GM13977 (cell line): ENCODE measurements at regions not wholly inside any gene's neighbourhood (a gene's known extent, or its start where the extent isn't known, plus 50 kb on each side); places are given as distances from the start of the nearest gene placed in this dataset.

Experiments used
- DNase-seq: peaks from one replicate; pipeline ENCODE4 v3.0.0; 2012; ENCODE audit warnings: low spot score
- in situ Hi-C: fragments of 300-500 bp; cut with MboI; formaldehyde crosslinking; loops from one replicate; pipeline ENCODE4 v1.12.0; 2022; ENCODE audit warnings: low sequenced_read_pairs, low pct_unique_long_range_greater_than_20kb, mixed read lengths, inconsistent platforms; ENCODE audit not compliant: unreplicated experiment
- TF ChIP-seq, protein P1 (sequence below): IDR thresholded peaks from 2 replicates; pipeline ENCODE4 v1.5.1; 2012; ENCODE audit warnings: mild to moderate bottlenecking, control low read depth; ENCODE audit not compliant: insufficient read depth; ENCODE audit errors: extremely low read depth, missing control alignments

DNA sequence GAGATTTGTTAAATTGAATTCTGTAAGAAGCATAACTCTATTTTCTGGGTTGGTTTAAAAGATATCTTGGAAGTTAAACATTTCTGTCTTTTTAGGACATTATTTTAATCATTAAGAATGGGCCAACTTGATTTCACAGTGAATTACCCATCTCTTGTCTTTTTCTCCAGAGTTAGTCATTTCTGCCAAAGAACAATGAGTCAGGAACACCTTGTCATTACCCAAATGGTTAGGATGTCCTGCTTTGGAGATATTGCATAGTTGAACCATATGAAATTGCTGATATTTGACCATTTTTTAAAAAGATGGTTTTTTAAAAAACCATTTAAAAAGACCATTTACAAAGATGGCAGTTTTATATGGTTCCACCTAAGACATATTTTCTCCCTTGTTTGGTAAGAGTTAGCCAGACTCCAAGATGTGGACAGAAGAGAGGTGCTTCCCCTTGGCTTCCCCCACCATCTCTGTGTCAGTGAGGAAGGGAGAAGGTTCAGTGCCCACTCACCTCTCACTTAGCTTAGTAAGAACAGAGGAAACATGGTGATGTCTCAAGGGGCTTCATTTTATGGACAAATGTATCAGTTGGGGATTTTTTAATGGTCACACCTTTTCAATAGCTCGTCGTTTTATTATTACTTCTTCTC, 103.0 kb downstream of the PCSK1 start:
- TF ChIP-seq, protein P1, sequence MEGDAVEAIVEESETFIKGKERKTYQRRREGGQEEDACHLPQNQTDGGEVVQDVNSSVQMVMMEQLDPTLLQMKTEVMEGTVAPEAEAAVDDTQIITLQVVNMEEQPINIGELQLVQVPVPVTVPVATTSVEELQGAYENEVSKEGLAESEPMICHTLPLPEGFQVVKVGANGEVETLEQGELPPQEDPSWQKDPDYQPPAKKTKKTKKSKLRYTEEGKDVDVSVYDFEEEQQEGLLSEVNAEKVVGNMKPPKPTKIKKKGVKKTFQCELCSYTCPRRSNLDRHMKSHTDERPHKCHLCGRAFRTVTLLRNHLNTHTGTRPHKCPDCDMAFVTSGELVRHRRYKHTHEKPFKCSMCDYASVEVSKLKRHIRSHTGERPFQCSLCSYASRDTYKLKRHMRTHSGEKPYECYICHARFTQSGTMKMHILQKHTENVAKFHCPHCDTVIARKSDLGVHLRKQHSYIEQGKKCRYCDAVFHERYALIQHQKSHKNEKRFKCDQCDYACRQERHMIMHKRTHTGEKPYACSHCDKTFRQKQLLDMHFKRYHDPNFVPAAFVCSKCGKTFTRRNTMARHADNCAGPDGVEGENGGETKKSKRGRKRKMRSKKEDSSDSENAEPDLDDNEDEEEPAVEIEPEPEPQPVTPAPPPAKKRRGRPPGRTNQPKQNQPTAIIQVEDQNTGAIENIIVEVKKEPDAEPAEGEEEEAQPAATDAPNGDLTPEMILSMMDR, result no peak
- DNase-seq, result no peak
- in situ Hi-C loops, result loop anchor here (10.0 to 25.0 kb wide), 3 partner anchors 368 to 555 kb away; partner anchors contain the start of gene ELL2

DNA sequence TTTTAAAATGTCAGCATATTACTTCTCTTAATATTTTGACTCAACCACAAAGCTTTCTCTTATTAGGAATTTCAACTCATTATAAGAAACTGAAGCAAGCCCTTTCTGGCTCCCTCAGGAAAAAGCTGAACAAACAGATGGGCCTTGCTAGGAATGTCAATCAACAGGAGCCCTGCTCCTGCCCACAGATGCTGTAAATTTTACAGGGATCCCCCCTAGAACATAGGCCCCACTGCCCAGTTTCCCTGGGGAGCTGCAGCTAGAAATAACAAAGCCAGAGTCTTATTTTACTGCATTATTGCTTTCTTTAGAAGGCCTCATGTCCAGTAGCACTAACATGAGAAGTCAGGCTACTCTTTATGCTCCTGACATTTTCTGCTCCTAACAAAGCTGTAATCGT, 103.8 kb downstream of the PCSK1 start:
- TF ChIP-seq, protein P1, result no peak
- in situ Hi-C loops, result loop anchor here (25.0 kb wide), 1 partner anchor 367 kb away; the partner anchor contains the start of gene ELL2
- DNase-seq, result no peak

DNA sequence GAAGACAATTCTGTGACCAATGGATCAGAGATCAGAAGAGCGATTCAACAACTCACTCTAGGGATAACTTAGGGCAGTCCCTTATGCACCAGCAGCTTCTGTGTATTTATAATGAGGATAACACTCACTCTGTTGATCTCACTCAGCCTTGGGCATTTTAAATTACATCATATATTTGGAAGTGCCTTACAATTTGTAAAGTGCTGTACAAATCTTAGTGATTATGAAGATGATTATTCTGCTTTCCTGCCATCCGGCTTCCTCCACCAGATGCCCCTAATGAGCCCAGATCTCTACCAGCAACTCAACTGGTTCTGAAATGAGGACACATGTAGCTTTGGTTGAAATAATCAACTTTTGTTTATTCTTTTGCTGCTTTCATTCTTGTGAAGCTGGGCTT, 105.3 kb downstream of the PCSK1 start:
- TF ChIP-seq, protein P1, result no peak
- in situ Hi-C loops, result loop anchor here (25.0 kb wide), 1 partner anchor 365 kb away; the partner anchor contains the start of gene ELL2
- no peak for DNase-seq

DNA sequence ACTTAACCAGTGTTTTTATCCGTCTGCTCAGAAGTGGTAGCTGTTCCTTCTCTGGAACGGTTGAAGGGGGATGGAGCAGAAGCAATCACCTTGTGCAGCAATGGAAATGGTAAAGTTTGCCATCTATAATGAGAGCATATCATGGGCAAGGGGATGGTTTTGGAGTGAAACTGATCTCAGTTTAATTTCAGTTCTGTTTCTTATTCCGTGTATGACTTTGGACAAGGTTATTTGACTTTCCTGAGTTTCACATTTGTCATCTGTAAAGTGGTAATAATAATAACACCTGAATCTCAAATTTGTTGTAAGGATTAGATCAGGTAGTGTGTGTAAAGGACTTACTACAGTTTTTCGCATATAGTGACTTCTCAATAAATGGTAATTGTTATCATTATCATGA, 106.1 kb downstream of the PCSK1 start:
- TF ChIP-seq, protein P1, result no peak

DNA sequence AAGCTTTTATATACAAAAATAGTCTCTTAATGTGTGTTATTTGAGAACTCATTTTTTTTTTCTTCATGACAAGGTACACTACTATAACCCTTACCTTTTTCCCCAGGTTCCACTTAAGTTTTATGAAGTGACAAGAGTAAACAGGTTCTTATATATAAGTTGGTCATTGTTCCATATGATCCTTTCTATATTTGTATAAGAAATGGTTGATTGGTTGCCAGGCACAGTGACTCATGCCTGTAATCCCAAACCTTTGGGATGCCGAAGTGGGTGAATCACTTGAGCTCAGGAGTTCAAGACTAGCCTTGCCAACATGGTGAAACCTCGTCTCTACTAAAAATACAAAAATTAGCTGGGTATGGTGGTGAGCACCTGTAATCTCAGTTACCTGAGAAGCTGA, 108.3 kb downstream of the PCSK1 start:
- TF ChIP-seq, protein P1, result no peak
- DNase-seq, result no peak
- in situ Hi-C loops, result loop anchor here (25.0 kb wide), 1 partner anchor 362 kb away; the partner anchor contains the start of gene ELL2

More for the DNA sequence above, 106.1 kb downstream of the PCSK1 start:
- in situ Hi-C loops, result loop anchor here (25.0 kb wide), 1 partner anchor 365 kb away; the partner anchor contains the start of gene ELL2
- DNase-seq, result no peak

DNA sequence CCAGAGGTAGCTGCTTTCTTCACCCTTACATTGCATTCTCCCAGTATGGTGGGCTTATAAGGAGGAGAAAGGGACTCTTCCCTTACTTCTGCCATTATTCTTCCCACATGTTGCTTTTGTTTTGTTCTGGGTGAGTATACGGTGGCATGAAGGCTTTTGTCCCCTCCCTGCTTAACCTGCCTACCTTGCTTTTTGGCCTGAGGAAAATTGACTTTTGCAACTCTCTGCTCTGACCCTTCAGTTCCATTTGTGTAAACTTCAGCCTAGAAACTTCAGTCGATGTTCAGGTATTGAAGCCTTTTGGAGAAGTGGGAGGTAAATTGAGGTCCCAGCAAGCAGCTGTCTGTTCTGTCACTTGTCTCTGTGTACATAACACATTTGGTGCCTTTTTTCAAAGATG, 110.2 kb downstream of the PCSK1 start:
- in situ Hi-C loops, result no loop called here
- TF ChIP-seq, protein P1, result no peak
- no peak for DNase-seq
